Fibroblast of skin of back (primary cell): ENCODE measurements at regions not wholly inside any gene's neighbourhood (a gene's known extent, or its start where the extent isn't known, plus 50 kb on each side); places are given as distances from the start of the nearest gene placed in this dataset.
"Not testable (repeated sequence)": the region's sequence is repeated elsewhere in the genome, so short reads cannot be mapped to it uniquely, and the experiment has no call there.

Source experiments
- DNase-seq: peaks from one replicate; pipeline ENCODE4 v3.0.0-alpha.2; 2013

DNA sequence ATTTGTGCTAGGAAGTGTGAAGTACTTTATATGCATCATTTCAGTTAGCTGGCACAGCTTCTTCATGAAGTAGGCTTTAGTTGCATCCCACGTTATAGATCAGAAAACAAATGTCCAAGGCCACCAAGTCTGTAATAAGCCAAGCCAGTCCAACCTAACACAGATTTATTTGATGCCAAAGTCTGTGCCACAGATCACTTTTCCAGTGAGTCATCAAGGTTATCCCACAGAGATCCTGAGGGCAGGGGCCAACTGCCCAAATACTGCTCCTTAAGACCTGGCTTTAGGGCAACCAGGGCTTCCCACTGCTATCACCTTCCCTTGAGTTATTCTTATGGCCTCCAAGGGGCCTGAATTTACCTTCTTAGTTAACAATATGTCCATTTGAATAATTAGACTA, 1340.4 kb downstream of the XPNPEP1 start:
- DNase-seq = no peak

DNA sequence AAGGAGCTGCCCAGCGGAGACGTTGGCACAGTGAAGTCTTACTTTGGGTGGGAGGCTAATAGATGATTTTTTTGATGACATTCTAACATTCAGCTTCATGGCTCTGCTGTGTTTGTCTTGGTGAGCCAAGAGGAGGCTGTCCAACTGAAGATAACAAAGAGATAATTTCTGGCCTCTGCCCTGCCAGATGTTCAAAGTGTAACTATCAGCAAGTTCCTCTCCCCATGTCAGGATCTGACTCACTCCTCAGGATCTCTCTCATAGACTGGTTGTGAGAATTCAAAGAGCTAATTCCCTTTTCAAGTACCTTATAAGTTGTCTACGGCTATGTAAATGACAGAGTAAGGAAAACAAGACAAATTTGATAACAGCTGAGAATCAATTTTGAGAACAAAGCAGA, 1340.9 kb downstream of the XPNPEP1 start:
- DNase-seq = peak; percentile 4

DNA sequence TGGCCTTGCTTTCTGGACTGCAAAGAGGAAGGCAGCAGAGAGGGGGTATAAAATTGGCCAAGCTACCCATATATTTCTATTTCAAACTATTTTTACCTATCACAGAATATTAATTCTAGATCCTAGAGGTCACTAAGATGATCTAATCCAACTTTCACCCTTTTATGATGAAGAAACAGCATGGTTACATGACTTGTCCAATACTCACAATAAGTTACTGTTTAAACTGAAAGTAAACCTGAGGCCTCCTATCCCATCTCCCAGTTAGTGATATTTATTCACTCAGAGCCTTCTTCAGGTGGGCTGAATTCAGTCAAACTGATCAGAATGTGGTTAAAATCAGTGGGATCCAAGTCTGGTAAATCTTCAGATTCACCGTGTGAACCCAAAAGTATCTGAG, 1345.1 kb downstream of the XPNPEP1 start:
- DNase-seq = no peak

DNA sequence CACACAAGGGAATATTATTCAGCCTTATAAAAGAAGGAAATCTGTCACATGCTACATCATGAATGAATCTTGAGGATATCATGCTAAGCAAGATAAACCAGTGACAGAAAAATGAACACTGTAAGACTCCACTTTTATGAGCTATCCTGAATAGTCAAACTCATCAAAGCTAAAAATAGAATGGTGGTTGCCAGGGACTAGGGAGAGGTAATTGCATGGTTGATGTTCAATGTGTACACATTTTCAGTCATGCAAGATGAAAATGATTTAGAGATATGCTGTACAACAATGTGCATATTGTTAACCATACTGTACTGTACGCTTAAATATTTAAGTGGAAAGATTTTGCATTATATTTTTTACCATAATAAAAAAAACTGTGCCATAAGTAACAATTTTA, 1349.1 kb downstream of the XPNPEP1 start:
- no peak for DNase-seq

DNA sequence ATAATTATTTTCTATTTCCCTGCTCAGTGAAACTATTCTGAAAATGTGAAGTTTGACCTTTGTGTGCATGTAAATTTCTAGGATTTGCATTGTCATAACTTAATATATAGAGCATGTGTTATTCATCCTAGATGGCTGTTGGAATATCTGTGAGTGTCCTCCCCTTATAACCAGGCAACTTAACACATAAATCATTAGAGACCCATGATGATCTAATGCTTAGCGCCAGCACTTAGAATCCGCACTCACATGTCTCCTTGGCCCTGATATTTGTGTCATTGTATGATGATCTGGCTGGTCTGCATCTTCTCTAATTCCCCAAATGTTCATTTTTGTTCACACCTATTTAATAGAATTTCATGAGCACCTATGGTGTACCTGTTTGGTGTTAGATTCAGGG, 1354.5 kb downstream of the XPNPEP1 start:
- DNase-seq = no peak

DNA sequence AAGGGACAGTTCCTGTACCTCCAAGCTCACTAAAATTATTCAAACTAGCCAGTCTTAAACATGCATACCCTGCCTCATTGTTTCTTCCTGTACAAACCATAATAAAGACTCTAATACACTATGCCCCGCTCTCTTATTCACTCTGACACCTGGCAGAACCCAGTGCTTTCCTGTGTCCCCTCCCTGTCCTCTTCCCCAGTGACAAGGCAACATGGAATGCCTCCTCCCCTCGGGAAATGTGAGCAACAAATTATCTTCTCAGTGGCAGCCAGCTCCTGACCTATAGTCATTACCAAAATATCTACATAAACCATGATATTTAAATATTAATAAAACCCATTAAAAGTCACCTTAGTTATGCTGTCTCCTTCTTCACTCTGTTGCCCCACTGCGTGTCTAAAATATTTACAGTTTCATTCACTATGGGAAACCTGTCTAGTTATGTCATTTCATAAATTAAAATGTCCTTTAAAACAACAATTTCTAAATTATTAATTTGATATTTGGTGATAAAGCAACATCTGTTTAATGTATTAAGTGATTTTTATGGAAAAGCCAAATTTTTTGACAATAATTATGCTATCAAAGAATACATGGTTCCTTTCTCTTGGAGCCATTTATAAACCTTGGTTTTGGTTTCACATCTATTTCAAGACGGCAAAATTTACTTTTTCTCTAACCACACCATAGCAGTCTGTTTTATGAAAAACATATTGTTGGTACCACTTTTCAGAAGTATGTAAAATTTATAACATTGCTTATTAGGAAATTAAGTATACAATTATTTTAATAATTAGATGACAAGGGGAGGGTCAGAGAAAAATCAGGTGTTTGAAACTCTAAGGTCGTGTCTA, 1355.2 kb downstream of the XPNPEP1 start:
- DNase-seq = peak; percentile 11

DNA sequence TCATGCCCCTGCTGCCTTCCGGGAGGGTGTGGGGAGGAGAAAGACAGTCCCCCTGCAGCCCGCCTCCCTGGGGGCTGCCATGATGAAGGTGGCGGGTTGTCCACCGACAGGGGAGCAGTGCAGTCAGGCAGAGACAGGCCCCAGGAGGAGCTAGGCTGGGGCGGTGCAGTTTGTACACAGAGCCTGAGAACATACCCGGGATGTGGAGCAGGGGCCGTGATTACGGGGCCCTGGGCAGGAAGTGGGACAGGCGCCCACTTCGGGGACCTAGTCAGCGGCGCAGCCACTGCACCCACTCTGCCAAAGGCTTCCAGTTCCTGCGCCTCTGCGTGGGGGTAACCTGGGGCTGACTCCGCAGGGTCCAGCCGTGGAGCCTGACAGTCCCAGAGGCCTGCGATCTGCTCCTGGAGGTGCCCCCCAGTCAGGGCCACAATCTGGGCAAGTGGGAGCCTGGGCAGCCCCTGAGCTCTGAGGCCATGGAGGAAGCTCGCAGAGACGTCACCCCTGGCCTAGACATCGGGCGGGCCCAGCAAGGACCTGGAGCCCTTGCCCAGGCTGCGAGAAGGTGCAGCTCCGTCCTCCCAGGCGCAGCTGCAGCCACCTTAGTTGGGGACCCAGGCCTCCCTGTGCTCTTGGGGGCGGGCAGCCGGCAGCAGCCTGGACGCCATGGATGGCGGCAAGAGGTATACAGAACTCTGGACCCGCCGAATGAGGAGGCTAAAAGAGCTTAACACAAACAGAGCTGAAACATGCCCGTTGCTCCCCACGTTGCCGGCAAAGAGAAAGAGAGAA, 1356.8 kb downstream of the XPNPEP1 start:
- DNase-seq = no peak

DNA sequence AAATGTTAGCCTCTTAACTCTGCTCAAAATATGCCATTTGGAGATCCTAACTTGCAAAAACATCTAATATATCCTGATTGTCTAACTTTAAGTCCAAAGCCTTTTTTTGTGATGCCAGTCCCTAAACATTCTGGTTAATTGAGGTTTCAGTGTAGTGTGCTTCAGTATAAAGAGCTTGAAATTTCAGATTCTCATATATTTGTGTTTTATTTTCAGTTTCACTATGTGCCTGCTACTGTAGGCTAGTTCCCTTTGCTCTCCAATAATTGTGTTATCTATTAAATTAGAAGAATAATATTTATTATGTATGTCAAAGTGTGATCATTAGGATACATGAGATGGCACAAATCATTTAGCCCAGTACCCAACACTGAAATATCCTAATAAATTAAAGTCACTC, 1361.2 kb downstream of the XPNPEP1 start:
- DNase-seq = no peak

DNA sequence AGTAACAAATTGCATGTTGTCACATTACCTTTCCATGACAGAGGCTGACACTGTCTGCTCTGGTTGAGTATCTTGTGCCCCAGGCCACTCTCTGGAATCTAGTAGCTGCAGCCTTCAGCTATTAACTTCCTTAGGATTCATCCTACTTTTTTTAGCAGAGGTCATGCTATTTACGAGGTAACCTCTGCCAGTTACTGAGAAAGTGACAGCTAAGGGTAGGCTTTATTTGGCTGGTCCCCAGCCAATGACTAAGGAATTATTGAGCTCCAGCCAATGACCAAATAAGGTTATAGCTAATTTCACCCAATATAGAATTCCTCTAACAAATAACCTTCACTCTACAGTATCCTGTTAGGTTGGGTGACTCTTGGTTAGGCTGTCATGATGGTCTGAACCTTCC, 1361.7 kb downstream of the XPNPEP1 start:
- peak; percentile 49 for DNase-seq

DNA sequence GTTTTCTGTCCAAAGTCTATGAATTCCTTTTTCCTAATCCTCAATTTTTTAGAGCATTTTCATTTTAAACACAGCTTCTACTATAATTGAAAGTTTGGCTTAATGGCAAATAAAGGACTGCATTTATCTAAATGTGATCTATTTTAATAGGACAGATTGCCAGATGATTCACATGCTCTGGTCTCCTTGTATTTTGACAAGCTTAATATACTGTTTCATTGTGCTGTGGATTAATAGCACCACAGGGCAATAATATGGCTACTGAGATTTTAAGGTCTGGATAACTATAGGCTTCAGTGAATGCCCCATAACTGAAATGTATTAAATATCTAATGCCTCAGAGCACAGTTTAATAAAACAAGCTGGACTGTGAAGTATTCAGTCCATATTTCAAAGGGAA, 1362.8 kb downstream of the XPNPEP1 start:
- no peak for DNase-seq

DNA sequence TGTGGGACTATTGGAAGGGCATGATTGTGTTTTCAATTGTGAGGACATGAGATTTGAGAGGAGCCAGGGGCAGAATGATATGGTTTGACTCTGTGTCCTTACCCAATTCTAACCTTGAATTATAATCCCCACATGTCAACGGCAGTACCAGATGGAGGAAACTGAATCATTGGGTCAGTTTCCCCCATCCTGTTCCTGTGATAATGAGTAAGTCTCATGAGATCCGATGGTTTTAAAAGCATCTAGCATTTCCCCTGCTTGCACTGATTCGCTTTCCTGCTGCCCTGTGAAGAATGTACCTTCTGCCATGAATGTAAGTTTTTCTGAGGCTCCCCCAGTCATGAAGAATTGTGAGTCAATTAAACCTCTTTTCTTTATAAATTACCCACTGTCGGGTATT, 1367.1 kb downstream of the XPNPEP1 start:
- no peak for DNase-seq

DNA sequence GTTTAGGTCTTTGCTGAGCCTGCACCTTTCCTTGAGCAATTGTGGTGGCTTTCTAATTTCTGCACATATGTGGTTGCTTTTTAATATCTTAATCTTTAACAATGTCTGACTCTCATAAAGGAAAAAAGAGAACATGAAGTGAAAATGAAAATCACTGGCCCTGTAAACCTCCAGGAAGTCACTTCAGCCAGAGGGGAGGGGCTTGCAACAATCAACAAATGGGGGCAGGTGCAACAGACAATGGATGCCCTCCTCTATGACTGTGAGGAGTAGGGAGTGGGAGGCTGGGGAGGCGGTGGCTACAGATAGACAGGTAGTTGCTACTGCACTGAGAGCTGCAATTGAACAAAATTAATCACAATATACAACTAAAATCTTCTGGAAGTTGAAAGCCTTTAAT, 1377.4 kb downstream of the XPNPEP1 start:
- DNase-seq = no peak

DNA sequence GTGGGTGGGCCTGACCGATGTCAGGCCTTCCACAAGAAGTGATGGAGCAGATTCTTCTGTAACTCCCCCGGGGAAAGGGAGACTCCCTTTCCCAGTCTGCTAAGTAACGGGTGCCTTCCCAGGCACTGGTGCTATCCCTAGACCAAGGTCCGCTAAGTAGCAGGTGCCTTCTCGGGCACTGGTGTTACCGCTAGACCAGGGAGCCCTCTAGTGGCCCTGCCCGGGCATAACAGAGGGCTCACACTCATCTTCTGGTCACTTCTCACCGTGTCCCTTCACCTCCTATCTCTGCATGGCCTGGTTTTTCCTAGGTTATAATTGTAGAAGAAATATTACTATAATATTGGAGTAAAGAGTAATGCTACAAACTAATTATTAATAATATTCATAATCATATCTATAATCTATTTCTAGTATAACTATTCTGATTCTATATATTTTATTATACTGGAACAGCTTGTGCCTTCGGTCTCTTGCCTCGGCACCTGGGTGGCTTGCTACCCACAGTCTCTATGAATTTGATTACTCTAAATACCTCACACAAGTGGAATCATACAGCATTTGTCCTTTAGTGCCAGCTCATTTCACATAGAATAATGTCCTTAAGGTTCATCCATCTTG, 1378.7 kb downstream of the XPNPEP1 start:
- DNase-seq = peak; percentile 46

DNA sequence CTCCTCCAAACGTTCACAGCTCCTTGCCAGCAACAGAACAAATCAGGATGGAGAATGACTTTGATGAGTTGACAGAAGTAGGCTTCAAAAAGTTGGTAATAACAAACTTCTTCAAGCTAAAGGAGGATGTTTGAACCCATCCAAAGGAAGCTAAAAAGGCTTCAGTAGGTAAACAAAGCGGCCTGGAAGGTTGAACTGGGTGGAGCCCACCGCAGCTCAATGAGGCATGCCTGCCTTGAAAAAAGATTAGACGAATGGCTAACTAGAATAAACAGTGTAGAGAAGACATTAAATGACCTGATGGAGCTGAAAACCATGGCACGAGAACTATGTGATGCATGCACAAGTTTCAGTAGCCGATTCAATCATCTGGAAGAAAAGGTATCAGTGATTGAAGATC, 1369.0 kb upstream of the SORCS1 start:
- not testable (repeated sequence) for DNase-seq

DNA sequence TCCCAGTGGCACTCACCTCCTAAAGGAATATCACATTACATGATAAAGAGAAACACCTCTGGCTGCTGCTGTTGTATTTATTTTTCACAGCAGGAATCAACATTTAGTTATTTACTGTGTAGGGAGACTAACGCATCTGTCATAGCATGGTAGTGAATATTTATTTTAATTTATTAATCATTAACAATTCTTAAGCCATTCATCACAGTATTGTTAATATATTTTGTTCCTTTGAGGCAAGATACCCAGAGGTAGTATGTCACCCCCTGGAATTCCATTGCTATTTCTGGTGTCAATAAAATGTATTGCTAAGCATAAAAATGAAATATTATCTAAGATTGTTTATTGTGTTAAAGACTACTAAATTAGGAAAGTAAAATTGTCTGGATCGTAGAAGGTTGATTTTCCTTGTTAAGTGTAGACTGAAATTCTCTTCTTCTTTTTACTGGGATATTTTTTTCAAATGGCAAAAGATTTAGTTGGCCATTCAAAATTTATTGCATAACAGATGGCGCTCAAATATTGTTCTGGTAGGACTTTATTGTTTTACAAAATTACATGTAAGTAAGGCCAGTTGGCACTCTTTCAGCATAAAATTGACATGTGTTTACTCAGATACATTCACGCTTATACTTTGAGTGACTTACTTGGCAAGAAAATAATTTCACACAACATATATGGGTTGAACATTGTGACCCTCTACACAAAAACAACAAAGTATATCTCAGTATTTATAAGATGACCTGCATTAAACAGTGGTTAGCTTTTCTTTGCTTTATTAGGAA, 1358.7 kb upstream of the SORCS1 start:
- DNase-seq = no peak

DNA sequence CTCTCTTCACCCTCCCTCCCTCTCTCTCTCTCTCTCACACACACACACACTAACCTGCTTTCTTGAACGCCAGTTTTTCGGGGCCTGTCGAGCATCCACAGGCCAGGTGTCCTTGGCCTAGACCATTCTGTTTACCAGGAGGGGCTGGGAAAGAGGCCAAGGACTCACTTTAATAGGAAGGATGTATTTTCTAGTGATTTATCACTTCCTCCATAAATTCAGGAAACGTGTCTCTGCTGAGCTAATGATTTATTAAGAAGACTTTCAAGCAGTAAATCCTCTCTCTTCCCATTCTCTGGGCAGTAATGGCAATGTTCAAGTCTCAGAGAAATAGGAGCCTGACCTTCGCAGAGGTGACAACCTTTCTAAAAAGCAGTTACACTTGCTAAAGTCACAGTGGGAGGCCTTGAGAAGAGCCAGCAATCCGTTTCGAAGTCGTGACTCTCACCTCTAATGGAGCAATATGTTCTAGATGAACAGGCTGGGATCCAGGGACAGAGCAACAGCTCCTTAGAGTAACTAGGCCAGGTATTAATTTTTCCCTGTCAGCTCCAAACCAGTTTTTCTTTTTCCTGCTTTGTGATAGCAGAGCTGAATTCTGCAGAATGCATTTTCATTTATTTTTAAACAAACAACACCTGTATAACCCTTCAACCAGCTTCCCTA, 1357.5 kb upstream of the SORCS1 start:
- no peak for DNase-seq

DNA sequence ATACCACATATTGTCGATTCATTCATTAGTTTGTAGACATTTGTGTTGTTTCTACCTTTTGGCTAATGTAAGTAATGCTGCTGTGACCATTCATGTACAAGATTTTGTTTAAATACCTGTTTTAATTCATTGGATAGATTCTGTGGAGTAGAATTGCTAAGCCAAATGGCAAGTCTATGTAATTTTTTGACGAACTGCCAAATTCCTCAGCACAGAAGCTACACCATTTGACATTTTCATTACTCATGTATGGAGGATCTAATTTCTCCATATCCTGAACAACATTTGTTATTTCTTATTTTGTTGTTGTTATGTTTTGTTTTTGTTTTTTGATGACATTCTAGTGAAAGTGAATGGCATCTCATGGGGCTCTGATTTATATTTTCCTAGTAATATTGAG, 1351.3 kb upstream of the SORCS1 start:
- DNase-seq = no peak

DNA sequence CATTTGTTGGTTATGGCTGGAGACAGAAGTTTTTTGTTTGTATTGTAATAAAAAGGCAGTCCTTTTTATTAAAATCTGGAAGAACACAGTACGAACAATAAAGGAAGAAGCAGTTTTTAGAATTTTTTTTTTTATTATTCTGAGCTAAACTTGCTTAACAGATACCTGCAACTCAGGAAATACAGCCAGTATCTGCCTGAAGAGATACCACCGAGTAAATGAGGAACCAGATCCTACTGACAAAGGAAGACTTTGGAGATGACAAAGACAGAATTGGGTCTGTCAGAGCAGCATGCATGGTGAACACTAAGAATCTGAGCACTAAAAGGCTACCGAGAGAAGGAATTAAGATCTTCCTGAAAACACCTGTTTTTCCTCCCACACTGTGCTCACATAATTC, 1335.9 kb upstream of the SORCS1 start:
- DNase-seq = no peak

DNA sequence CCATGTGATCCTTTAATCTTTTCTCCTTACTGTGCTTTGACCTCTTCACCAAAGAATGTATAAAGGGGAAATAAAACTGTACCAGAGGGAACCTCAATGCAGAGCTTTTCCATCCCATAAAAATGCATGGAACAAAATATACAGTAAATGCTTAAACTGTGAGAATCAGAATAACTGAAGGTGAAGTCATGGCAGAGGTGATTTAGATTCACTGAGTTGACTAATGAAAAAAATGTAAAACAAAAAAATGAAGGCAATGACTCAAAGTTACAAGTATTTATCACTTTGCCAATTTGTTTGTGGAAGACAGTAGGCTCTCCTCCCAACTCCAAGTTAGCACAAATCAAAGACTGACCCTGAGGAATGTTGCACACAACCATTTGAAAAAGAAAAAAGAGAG, 1331.6 kb upstream of the SORCS1 start:
- peak; percentile 7 for DNase-seq

DNA sequence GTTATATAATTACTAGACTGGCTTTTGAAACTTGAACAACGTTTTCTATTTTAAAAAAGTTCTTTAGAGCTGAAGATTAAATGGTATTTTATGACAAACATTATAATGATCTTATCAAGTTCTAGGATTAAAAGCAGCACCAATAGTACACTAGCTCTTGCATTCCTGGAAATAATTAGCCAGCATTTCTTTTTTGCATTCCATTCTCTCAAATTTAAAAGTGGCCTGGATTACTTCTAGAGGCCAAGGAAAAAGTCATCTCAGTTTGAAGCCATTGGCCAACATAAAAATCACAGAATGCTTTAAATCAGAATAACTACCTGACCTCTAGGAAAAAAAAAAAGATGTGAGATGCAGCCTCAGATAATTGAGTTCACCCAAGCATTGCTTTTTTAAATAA, 1326.4 kb upstream of the SORCS1 start:
- no peak for DNase-seq

DNA sequence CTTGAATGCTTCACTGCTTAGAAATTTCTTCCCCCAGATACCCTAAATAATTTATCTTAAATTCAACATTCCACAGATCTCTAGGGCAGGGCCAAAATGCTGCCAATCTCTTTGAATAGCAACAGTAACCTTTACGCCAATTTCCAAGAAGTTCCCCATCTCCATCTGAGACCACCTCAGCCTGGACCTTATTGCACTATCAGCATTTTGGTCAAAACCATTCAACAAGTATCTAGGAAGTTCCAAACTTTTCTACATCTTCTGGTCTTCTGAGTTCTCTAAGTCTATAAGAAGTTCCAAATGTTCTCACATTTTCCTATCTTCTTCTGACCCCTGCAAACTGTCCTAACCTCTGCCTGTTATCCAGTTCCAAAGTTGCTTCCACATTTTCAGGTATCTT, 1306.9 kb upstream of the SORCS1 start:
- no peak for DNase-seq

DNA sequence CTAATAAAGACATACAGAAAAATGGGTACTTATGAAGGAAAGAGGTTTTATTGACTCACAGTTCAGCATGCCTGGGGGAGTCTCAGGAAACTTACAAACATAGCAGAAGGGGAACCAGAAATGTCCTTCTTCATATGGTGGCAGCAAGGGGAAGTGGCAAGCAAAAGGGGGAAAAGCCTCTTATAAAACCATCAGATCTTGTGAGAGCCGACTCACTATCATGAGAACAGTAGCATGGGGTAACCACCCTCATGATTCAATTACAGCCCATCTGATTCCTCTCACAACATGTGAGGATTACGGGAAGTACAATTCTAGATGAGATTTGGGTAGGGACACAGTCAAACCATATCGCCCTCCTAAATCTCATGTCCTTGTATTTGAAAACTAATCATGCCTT, 1305.4 kb upstream of the SORCS1 start:
- no peak for DNase-seq
